Sigmoid colon (tissue), 4 donors: ENCODE measurements at regions not wholly inside any gene's neighbourhood (a gene's known extent, or its start where the extent isn't known, plus 50 kb on each side); places are given as distances from the start of the nearest gene placed in this dataset.

ENCODE experiments used
- POLR2AphosphoS5 ChIP-seq, 4 donors: sonication (generic); formaldehyde crosslinking; IDR thresholded peaks; one replicate each; pipeline ENCODE4 v1.6.1; 2017; ENCODE audit warnings: antibody characterized with exemption in 4 of 4
- TF ChIP-seq, protein P1 (sequence below), 4 experiments: fragments of 450-650 bp in 3 of 4; fragments of 200-600 bp in 1 of 4; IDR thresholded peaks; one replicate each; pipeline ENCODE4 v1.5.1; 2016 to 2019; ENCODE audit warnings: antibody characterized with exemption in 4 of 4, mild to moderate bottlenecking in 3 of 4, moderate library complexity in 2 of 4

GRCh38 chr18:8966821-8967220 is 135.7 kb upstream of the NDUFV2 start:
- TF ChIP-seq, protein P1, sequence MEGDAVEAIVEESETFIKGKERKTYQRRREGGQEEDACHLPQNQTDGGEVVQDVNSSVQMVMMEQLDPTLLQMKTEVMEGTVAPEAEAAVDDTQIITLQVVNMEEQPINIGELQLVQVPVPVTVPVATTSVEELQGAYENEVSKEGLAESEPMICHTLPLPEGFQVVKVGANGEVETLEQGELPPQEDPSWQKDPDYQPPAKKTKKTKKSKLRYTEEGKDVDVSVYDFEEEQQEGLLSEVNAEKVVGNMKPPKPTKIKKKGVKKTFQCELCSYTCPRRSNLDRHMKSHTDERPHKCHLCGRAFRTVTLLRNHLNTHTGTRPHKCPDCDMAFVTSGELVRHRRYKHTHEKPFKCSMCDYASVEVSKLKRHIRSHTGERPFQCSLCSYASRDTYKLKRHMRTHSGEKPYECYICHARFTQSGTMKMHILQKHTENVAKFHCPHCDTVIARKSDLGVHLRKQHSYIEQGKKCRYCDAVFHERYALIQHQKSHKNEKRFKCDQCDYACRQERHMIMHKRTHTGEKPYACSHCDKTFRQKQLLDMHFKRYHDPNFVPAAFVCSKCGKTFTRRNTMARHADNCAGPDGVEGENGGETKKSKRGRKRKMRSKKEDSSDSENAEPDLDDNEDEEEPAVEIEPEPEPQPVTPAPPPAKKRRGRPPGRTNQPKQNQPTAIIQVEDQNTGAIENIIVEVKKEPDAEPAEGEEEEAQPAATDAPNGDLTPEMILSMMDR (IDR thresholded peaks at IDR 0.05), result no peak
- no peak for TF ChIP-seq POLR2AphosphoS5 (IDR thresholded peaks at IDR 0.05)
